ENCODE measurements at regions not wholly inside any gene's neighbourhood (a gene's known extent, or its start where the extent isn't known, plus 50 kb on each side); places are given as distances from the start of the nearest gene placed in this dataset.
"Not testable (repeated sequence)": the region's sequence is repeated elsewhere in the genome, so short reads cannot be mapped to it uniquely, and the experiment has no call there.

GRCh38 chr5:74391410-74391809, 249.1 kb downstream of the ENC1 start:
- FAIRE-seq, result no peak
- no peak for DNase-seq (ENCODE audit: insufficient read length, low spot score)
- TF ChIP-seq SPI1 (IDR thresholded peaks at IDR 0.05; ENCODE audit: low read depth, low read length) (peak; percentile 30; the same call in 1 of the 2 replicates), POU2F2 (IDR thresholded peaks at IDR 0.05; ENCODE audit: low read depth, low read length) (no peak), POLR2A (IDR thresholded peaks at IDR 0.05; ENCODE audit: low read depth, low read length) (no peak), PAX5 (IDR thresholded peaks at IDR 0.05; ENCODE audit: insufficient read depth, low read length, severe bottlenecking) (no peak)

- no peak for TF ChIP-seq PAX5 (IDR thresholded peaks at IDR 0.05; ENCODE audit: insufficient read depth, low read length, severe bottlenecking)
- TF ChIP-seq TAF1 (IDR thresholded peaks at IDR 0.05; ENCODE audit: low read depth, low read length), result no peak
- TF ChIP-seq POLR2AphosphoS5 (IDR thresholded peaks at IDR 0.05; ENCODE audit: low read depth, low read length), result no peak
- no peak for TF ChIP-seq SPI1 (IDR thresholded peaks at IDR 0.05; ENCODE audit: low read depth, low read length)
- no peak for TF ChIP-seq POU2F2 (IDR thresholded peaks at IDR 0.05; ENCODE audit: low read depth, low read length)
- TF ChIP-seq POLR2A (IDR thresholded peaks at IDR 0.05; ENCODE audit: low read depth, low read length), result no peak
- no peak for DNase-seq (ENCODE audit: insufficient read length, low spot score)
- FAIRE-seq, result no peak
These were observed 249.7 kb downstream of the ENC1 start for GRCh38 chr5:74390822-74391221.

- no peak for DNase-seq (ENCODE audit: insufficient read length, low spot score)
- TF ChIP-seq SPI1 (IDR thresholded peaks at IDR 0.05; ENCODE audit: low read depth, low read length), result no peak
- no peak for TF ChIP-seq POLR2A (IDR thresholded peaks at IDR 0.05; ENCODE audit: low read depth, low read length)
- TF ChIP-seq POU2F2 (IDR thresholded peaks at IDR 0.05; ENCODE audit: low read depth, low read length), result no peak
- TF ChIP-seq POLR2AphosphoS5 (IDR thresholded peaks at IDR 0.05; ENCODE audit: low read depth, low read length), result no peak
- no peak for TF ChIP-seq PAX5 (IDR thresholded peaks at IDR 0.05; ENCODE audit: insufficient read depth, low read length, severe bottlenecking)
- no peak for FAIRE-seq
These were observed 250.3 kb downstream of the ENC1 start for GRCh38 chr5:74390306-74390637.

DNA sequence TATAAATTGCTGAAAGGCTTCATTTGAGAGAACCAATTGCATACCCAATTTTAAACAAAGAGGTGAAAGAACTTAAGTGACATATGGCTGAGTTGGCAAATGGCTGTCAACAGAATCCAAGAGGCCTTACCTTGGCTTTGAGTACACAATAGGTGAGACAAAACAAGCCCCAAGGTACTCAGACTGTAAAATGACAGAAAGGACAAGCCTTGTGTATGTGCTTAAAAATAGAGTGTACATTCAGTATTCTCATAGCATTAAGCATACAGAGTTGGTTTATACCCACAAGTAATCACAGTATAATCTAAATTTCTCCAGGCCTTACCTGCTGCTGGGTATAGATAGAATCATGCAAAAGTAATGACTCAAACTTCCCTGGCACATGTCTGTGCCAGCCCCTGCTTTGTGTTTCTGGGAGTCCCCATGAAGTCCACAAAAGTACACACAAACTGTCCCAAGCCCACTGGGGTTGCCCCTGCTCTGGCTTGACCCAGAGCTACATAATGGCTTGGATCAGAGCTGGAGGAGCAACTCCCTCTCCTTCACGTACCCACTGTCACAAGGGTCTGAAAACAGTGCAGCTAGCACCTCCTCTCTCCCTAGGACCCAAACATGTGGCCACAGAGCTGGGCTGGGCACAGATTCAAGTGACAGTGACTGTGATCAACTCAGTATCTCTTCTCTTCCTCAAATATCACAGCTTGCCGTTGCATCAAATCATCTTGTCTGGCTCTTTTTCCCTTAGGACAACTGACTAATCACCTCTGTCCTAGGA, 250.8 kb downstream of the ENC1 start:
- FAIRE-seq (no peak), DNase-seq (ENCODE audit: insufficient read length, low spot score) (no peak)
- TF ChIP-seq SPI1 (IDR thresholded peaks at IDR 0.05; ENCODE audit: low read depth, low read length) (no peak), POLR2A (IDR thresholded peaks at IDR 0.05; ENCODE audit: low read depth, low read length) (no peak), POU2F2 (IDR thresholded peaks at IDR 0.05; ENCODE audit: low read depth, low read length) (no peak), TAF1 (IDR thresholded peaks at IDR 0.05; ENCODE audit: low read depth, low read length) (no peak), PAX5 (IDR thresholded peaks at IDR 0.05; ENCODE audit: insufficient read depth, low read length, severe bottlenecking) (no peak), POLR2AphosphoS5 (IDR thresholded peaks at IDR 0.05; ENCODE audit: low read depth, low read length) (no peak)

DNA sequence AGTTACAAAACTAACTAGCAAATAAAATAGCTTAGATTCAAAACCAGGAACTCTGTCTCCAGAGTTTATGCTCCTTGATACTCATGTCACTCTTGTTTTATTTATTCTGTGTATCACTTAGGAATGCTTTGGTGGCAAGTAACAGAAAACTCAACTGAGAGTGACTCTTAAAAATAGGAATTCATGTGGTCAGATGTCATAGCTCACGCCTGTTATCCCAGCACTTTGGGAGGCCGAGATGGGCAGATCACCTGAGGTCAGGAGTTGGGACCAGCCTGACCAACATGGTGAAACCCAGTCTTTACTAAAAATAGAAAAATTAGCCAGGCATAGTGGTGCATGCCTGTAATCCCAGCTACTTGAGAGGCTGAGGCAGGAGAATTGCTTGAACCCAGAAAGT, 252.1 kb downstream of the ENC1 start:
- not testable (repeated sequence) for FAIRE-seq; DNase-seq (ENCODE audit: insufficient read length, low spot score)

- FAIRE-seq (no peak), DNase-seq (ENCODE audit: insufficient read length, low spot score) (no peak)
- no peak for TF ChIP-seq POU2F2 (IDR thresholded peaks at IDR 0.05; ENCODE audit: low read depth, low read length)
- no peak for TF ChIP-seq POLR2AphosphoS5 (IDR thresholded peaks at IDR 0.05; ENCODE audit: low read depth, low read length)
- no peak for TF ChIP-seq POLR2A (IDR thresholded peaks at IDR 0.05; ENCODE audit: low read depth, low read length)
- TF ChIP-seq TAF1 (IDR thresholded peaks at IDR 0.05; ENCODE audit: low read depth, low read length), result no peak
- no peak for TF ChIP-seq PAX5 (IDR thresholded peaks at IDR 0.05; ENCODE audit: insufficient read depth, low read length, severe bottlenecking)
- TF ChIP-seq SPI1 (IDR thresholded peaks at IDR 0.05; ENCODE audit: low read depth, low read length), result no peak
These were observed 253.8 kb downstream of the ENC1 start for GRCh38 chr5:74386571-74387334.

- FAIRE-seq (no peak), DNase-seq (ENCODE audit: insufficient read length, low spot score) (no peak)
- no peak for TF ChIP-seq TAF1 (IDR thresholded peaks at IDR 0.05; ENCODE audit: low read depth, low read length)
- no peak for TF ChIP-seq POU2F2 (IDR thresholded peaks at IDR 0.05; ENCODE audit: low read depth, low read length)
- no peak for TF ChIP-seq PAX5 (IDR thresholded peaks at IDR 0.05; ENCODE audit: insufficient read depth, low read length, severe bottlenecking)
- TF ChIP-seq POLR2A (IDR thresholded peaks at IDR 0.05; ENCODE audit: low read depth, low read length), result no peak
- no peak for TF ChIP-seq POLR2AphosphoS5 (IDR thresholded peaks at IDR 0.05; ENCODE audit: low read depth, low read length)
- TF ChIP-seq SPI1 (IDR thresholded peaks at IDR 0.05; ENCODE audit: low read depth, low read length), result no peak
These were observed 255.7 kb downstream of the ENC1 start for GRCh38 chr5:74384851-74385250.

DNA sequence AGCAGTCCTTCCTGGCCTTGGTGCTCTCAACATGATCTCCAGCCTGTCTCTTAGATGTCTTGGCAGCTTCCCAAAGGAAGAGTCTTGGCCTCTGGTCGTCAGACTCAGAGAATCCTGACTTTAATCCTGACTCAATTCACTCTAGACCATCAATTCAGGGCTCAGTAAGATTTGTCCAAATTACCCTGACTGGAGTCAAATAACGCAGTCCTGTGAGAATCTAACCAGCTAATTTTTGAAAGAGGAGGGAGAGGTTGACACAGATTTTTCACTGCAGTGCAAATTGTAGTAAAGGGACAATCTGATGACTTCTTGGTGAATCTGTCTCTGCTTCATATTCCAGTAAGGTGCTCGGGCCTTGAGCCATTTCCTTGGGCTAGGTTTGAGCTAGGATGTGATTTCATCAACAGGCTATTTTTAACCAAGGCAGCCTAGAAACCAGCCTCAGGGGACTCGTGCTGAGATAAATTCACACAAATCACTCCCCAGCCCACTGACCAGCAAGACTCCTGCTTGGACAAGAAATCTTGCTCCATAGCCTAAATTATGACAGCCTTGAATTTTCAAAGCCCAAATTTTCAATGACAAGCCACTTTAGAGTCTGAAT, 257.4 kb downstream of the ENC1 start:
- TF ChIP-seq POLR2AphosphoS5 (IDR thresholded peaks at IDR 0.05; ENCODE audit: low read depth, low read length), result no peak
- no peak for TF ChIP-seq POU2F2 (IDR thresholded peaks at IDR 0.05; ENCODE audit: low read depth, low read length)
- TF ChIP-seq POLR2A (IDR thresholded peaks at IDR 0.05; ENCODE audit: low read depth, low read length), result no peak
- no peak for TF ChIP-seq TAF1 (IDR thresholded peaks at IDR 0.05; ENCODE audit: low read depth, low read length)
- no peak for TF ChIP-seq SPI1 (IDR thresholded peaks at IDR 0.05; ENCODE audit: low read depth, low read length)
- no peak for TF ChIP-seq PAX5 (IDR thresholded peaks at IDR 0.05; ENCODE audit: insufficient read depth, low read length, severe bottlenecking)
- DNase-seq (ENCODE audit: insufficient read length, low spot score) (no peak), FAIRE-seq (no peak)

GRCh38 chr5:74382123-74382855, 258.2 kb downstream of the ENC1 start:
- DNase-seq (ENCODE audit: insufficient read length, low spot score) (no peak), FAIRE-seq (no peak)
- TF ChIP-seq POLR2A (IDR thresholded peaks at IDR 0.05; ENCODE audit: low read depth, low read length) (no peak), POLR2AphosphoS5 (IDR thresholded peaks at IDR 0.05; ENCODE audit: low read depth, low read length) (no peak), PAX5 (IDR thresholded peaks at IDR 0.05; ENCODE audit: insufficient read depth, low read length, severe bottlenecking) (no peak), POU2F2 (IDR thresholded peaks at IDR 0.05; ENCODE audit: low read depth, low read length) (no peak), SPI1 (IDR thresholded peaks at IDR 0.05; ENCODE audit: low read depth, low read length) (no peak), TAF1 (IDR thresholded peaks at IDR 0.05; ENCODE audit: low read depth, low read length) (no peak)

All from GM12891 (cell line).